ENCODE measurements at regions not wholly inside any gene's neighbourhood (a gene's known extent, or its start where the extent isn't known, plus 50 kb on each side); places are given as distances from the start of the nearest gene placed in this dataset.

GRCh38 chr6:3618642-3619041 lies 132.9 kb downstream of the PXDC1 start:
- no peak for TF ChIP-seq POLR2AphosphoS5 (IDR thresholded peaks at IDR 0.05)
- no peak for TF ChIP-seq CTCF (IDR thresholded peaks at IDR 0.05)
- no peak for TF ChIP-seq POLR2A (IDR thresholded peaks at IDR 0.05)

Measured in prostate gland (tissue), 2 donors.